ENCODE measurements at regions not wholly inside any gene's neighbourhood (a gene's known extent, or its start where the extent isn't known, plus 50 kb on each side); places are given as distances from the start of the nearest gene placed in this dataset.

GRCh38 chr14:44589180-44589579, 82.1 kb upstream of the FSCB start:
- FAIRE-seq = no peak
- no peak for TF ChIP-seq CTCF (IDR thresholded peaks at IDR 0.05; ENCODE audit: insufficient read depth, low read length, severe bottlenecking)
- Histone ChIP-seq H3K27me3 (ENCODE audit: control insufficient read depth, insufficient read depth, low read length) (no peaks in the 10 kb centered on the region), H3K36me3 (ENCODE audit: control insufficient read depth, insufficient read depth, low read length) (no peaks in the 10 kb centered on the region), H3K4me3 (ENCODE audit: low read depth, low read length) (no peak overlapping the region)
- peak; percentile 12 for DNase-seq (ENCODE audit: low read depth)

DNA sequence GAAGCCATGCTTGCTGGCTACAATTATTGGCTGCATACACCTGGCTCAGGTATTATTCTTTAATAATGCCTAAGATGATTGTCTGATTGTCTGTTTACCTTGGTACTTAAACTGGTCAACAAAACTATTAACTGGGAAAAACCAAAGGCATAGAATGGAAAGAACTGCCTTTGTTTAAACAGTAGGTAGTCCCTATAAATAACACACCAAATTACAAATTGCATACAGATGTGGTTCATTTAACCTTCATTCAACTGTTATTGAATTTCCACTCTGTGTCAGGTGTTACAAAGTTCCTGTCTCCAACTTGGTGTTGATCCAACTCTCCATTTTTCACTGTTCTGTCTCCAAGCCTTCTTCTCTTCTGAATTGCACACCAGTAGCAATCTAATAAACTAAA, 79.8 kb upstream of the FSCB start:
- Histone ChIP-seq H3K27me3 (ENCODE audit: control insufficient read depth, insufficient read depth, low read length) (no peaks in the 10 kb centered on the region), H3K36me3 (ENCODE audit: control insufficient read depth, insufficient read depth, low read length) (no peaks in the 10 kb centered on the region), H3K4me3 (ENCODE audit: low read depth, low read length) (no peak overlapping the region)
- FAIRE-seq (no peak), DNase-seq (ENCODE audit: low read depth) (no peak)
- TF ChIP-seq CTCF (IDR thresholded peaks at IDR 0.05; ENCODE audit: insufficient read depth, low read length, severe bottlenecking) = no peak

DNA sequence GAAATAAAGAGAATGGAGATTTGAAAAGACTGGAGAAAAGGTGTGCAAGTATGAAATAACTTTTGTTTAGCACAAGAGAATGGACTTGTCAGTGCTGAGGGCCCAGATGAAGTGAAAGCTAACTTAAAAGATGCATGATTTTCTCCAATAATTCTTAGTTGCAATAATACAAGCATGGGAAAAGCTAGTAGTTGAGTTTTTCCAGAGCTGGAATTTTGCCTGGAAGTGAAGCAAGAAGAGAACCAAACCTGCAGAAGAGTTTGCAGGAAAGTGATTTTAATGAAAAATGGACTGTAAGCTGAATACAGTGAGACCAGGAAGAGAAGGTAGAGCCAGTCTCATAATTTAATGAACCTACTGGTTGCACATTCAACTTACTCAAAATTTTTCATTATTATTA, 69.3 kb upstream of the FSCB start:
- H3K27me3 ChIP-seq (ENCODE audit: control insufficient read depth, insufficient read depth, low read length) = no peaks in the 10 kb centered on the region
- FAIRE-seq (no peak), DNase-seq (ENCODE audit: low read depth) (no peak)
- H3K36me3 ChIP-seq (ENCODE audit: control insufficient read depth, insufficient read depth, low read length) = no peaks in the 10 kb centered on the region
- H3K4me3 ChIP-seq (ENCODE audit: low read depth, low read length) = no peak overlapping the region
- no peak for TF ChIP-seq CTCF (IDR thresholded peaks at IDR 0.05; ENCODE audit: insufficient read depth, low read length, severe bottlenecking)

GRCh38 chr14:44567997-44568396, 60.9 kb upstream of the FSCB start:
- DNase-seq (ENCODE audit: low read depth) (no peak), FAIRE-seq (no peak)
- Histone ChIP-seq H3K27me3 (ENCODE audit: control insufficient read depth, insufficient read depth, low read length) (no peaks in the 10 kb centered on the region), H3K4me3 (ENCODE audit: low read depth, low read length) (no peak overlapping the region), H3K36me3 (ENCODE audit: control insufficient read depth, insufficient read depth, low read length) (no peaks in the 10 kb centered on the region)
- TF ChIP-seq CTCF (IDR thresholded peaks at IDR 0.05; ENCODE audit: insufficient read depth, low read length, severe bottlenecking) = no peak

GRCh38 chr14:44565968-44566367, 58.9 kb upstream of the FSCB start:
- no peak for DNase-seq (ENCODE audit: low read depth)
- no peak for TF ChIP-seq CTCF (IDR thresholded peaks at IDR 0.05; ENCODE audit: insufficient read depth, low read length, severe bottlenecking)
- H3K36me3 ChIP-seq (ENCODE audit: control insufficient read depth, insufficient read depth, low read length) = no peaks in the 10 kb centered on the region
- H3K27me3 ChIP-seq (ENCODE audit: control insufficient read depth, insufficient read depth, low read length) = no peaks in the 10 kb centered on the region
- FAIRE-seq = no peak
- H3K4me3 ChIP-seq (ENCODE audit: low read depth, low read length) = no peak overlapping the region

- peak; percentile 1 for DNase-seq (ENCODE audit: low read depth)
- no peak for FAIRE-seq
- no peak for TF ChIP-seq CTCF (IDR thresholded peaks at IDR 0.05; ENCODE audit: insufficient read depth, low read length, severe bottlenecking)
- H3K4me3 ChIP-seq (ENCODE audit: low read depth, low read length) = no peak overlapping the region
- no peaks in the 10 kb centered on the region for H3K27me3 ChIP-seq (ENCODE audit: control insufficient read depth, insufficient read depth, low read length)
- no peaks in the 10 kb centered on the region for H3K36me3 ChIP-seq (ENCODE audit: control insufficient read depth, insufficient read depth, low read length)
Observed at GRCh38 chr14:44564908-44565307, 57.8 kb upstream of the FSCB start.
